HEK293T (cell line): ENCODE measurements at regions not wholly inside any gene's neighbourhood (a gene's known extent, or its start where the extent isn't known, plus 50 kb on each side); places are given as distances from the start of the nearest gene placed in this dataset.

Experiments
- CTCF ChIA-PET: fragments of 350-600 bp; formaldehyde crosslinking; extraction: SDS; loops from one replicate; lab custom pipeline; 2021; ENCODE audit warnings: antibody characterized with exemption, inconsistent platforms; lab: Yijun Ruan, JAX
- POLR2A ChIA-PET: fragments of 350-600 bp; formaldehyde crosslinking; extraction: SDS; loops from one replicate; lab custom pipeline; 2020; ENCODE audit warnings: antibody characterized with exemption, inconsistent platforms; lab: Yijun Ruan, JAX
- DNase-seq: peaks from one replicate; pipeline ENCODE4 v3.0.0; 2012; ENCODE audit warnings: mixed read lengths; ENCODE audit errors: extremely low spot score
- ARNT ChIP-seq: fragments of 450-650 bp; IDR thresholded peaks from 2 replicates; pipeline ENCODE4 v1.6.1; 2017; ENCODE audit warnings: mild to moderate bottlenecking
- BHLHE40 ChIP-seq: fragments of 450-650 bp; IDR thresholded peaks from 2 replicates; pipeline ENCODE4 v1.6.1; 2016; ENCODE audit warnings: mild to moderate bottlenecking, moderate library complexity, borderline replicate concordance
- CTBP1 ChIP-seq: fragments of 450-650 bp; IDR thresholded peaks from 2 replicates; pipeline ENCODE4 v1.6.1; 2016; ENCODE audit warnings: borderline replicate concordance
- ELF4 ChIP-seq: fragments of 450-650 bp; IDR thresholded peaks from 2 replicates; pipeline ENCODE4 v1.6.1; 2017; ENCODE audit warnings: antibody characterized with exemption
- FOXA1 ChIP-seq: fragments of 450-650 bp; IDR thresholded peaks from 2 replicates; pipeline ENCODE4 v1.6.1; 2016; ENCODE audit warnings: mild to moderate bottlenecking
- FOXK2 ChIP-seq: fragments of 450-650 bp; IDR thresholded peaks from 2 replicates; pipeline ENCODE4 v1.6.1; 2016; ENCODE audit warnings: mild to moderate bottlenecking
- FOXM1 ChIP-seq: fragments of 450-650 bp; IDR thresholded peaks from 2 replicates; pipeline ENCODE4 v1.6.1; 2017; ENCODE audit warnings: mild to moderate bottlenecking, borderline replicate concordance
- HDGF ChIP-seq: fragments of 450-650 bp; IDR thresholded peaks from 2 replicates; pipeline ENCODE4 v1.6.1; 2017; ENCODE audit warnings: antibody characterized with exemption, borderline replicate concordance
- L3MBTL2 ChIP-seq: fragments of 450-650 bp; conservative IDR thresholded peaks from 2 replicates; pipeline ENCODE4 v1.6.1; 2016; ENCODE audit warnings: mild to moderate bottlenecking
- LEF1 ChIP-seq: fragments of 450-650 bp; IDR thresholded peaks from 2 replicates; pipeline ENCODE4 v1.6.1; 2017; ENCODE audit warnings: mild to moderate bottlenecking, borderline replicate concordance
- NFRKB ChIP-seq: fragments of 450-650 bp; IDR thresholded peaks from 2 replicates; pipeline ENCODE4 v1.6.1; 2016; ENCODE audit warnings: mild to moderate bottlenecking, moderate library complexity
- PKNOX1 ChIP-seq: fragments of 450-650 bp; IDR thresholded peaks from 2 replicates; pipeline ENCODE4 v1.6.1; 2016
- SP1 ChIP-seq: fragments of 450-650 bp; IDR thresholded peaks from 2 replicates; pipeline ENCODE4 v1.6.1; 2017
- SUZ12 ChIP-seq: fragments of 450-650 bp; IDR thresholded peaks from 2 replicates; pipeline ENCODE4 v1.6.1; 2016; ENCODE audit warnings: mild to moderate bottlenecking
- TARDBP ChIP-seq: fragments of 450-650 bp; IDR thresholded peaks from 2 replicates; pipeline ENCODE4 v1.6.1; 2016
- ZNF384 ChIP-seq: fragments of 450-650 bp; IDR thresholded peaks from 2 replicates; pipeline ENCODE4 v1.6.1; 2016

GRCh38 chr2:120670771-120671480 is 64.7 kb upstream of the GLI2 start:
- no peak for DNase-seq
- CTCF ChIA-PET: interaction anchor here (0.6 kb wide), 1 partner anchor 130 kb away, joined by 3 read pairs; no protein-coding TSS in a partner anchor
- POLR2A ChIA-PET: interaction anchor here (1.1 kb wide), 1 partner anchor 335 kb away, joined by 3 read pairs; no protein-coding TSS in a partner anchor
- no peak for TF ChIP-seq FOXA1
- TF ChIP-seq L3MBTL2: no peak
- TF ChIP-seq HDGF: no peak
- TF ChIP-seq ELF4: no peak
- TF ChIP-seq FOXM1: no peak
- TF ChIP-seq BHLHE40: no peak
- no peak for TF ChIP-seq NFRKB
- no peak for TF ChIP-seq LEF1

GRCh38 chr2:120672526-120673204 is 63.0 kb upstream of the GLI2 start:
- DNase-seq: no peak
- POLR2A ChIA-PET: no interaction called here
- CTCF ChIA-PET: no interaction called here
- TF ChIP-seq ARNT (no peak), SUZ12 (no peak), FOXK2 (no peak), LEF1 (no peak), FOXA1 (no peak), PKNOX1 (no peak), BHLHE40 (no peak), ELF4 (no peak), ZNF384 (no peak), SP1 (no peak), FOXM1 (no peak), CTBP1 (no peak), L3MBTL2 (no peak), NFRKB (no peak), TARDBP (no peak), HDGF (no peak)

- no peak for DNase-seq
- ChIA-PET CTCF (no interaction called here), POLR2A (no interaction called here)
- TF ChIP-seq HDGF: no peak
- TF ChIP-seq NFRKB: no peak
- no peak for TF ChIP-seq FOXM1
- no peak for TF ChIP-seq TARDBP
- TF ChIP-seq ELF4: no peak
- no peak for TF ChIP-seq ZNF384
- TF ChIP-seq LEF1: no peak
- no peak for TF ChIP-seq CTBP1
- no peak for TF ChIP-seq FOXK2
- no peak for TF ChIP-seq PKNOX1
- no peak for TF ChIP-seq FOXA1
- TF ChIP-seq L3MBTL2: no peak
- no peak for TF ChIP-seq BHLHE40
- no peak for TF ChIP-seq SUZ12
- no peak for TF ChIP-seq SP1
- TF ChIP-seq ARNT: no peak
These were observed 62.5 kb upstream of the GLI2 start for GRCh38 chr2:120673205-120673550.

GRCh38 chr2:120673571-120674061 is 62.1 kb upstream of the GLI2 start:
- no peak for TF ChIP-seq BHLHE40
- TF ChIP-seq HDGF: no peak
- no peak for TF ChIP-seq FOXK2
- no peak for TF ChIP-seq SP1
- no peak for TF ChIP-seq CTBP1
- TF ChIP-seq LEF1: no peak
- no peak for TF ChIP-seq FOXM1
- TF ChIP-seq NFRKB: no peak
- TF ChIP-seq ARNT: no peak
- TF ChIP-seq PKNOX1: no peak
- TF ChIP-seq SUZ12: no peak
- no peak for TF ChIP-seq ELF4
- TF ChIP-seq ZNF384: no peak
- TF ChIP-seq FOXA1: no peak
- TF ChIP-seq TARDBP: no peak
- TF ChIP-seq L3MBTL2: no peak
- POLR2A ChIA-PET: no interaction called here
- CTCF ChIA-PET: no interaction called here
- no peak for DNase-seq
